ENCODE measurements at regions not wholly inside any gene's neighbourhood (a gene's known extent, or its start where the extent isn't known, plus 50 kb on each side); places are given as distances from the start of the nearest gene placed in this dataset.

GRCh38 chr11:25602959-25603358 lies 729.0 kb upstream of the ANO3 start:
- TF ChIP-seq ZNF274 (IDR thresholded peaks at IDR 0.05; ENCODE audit: low read depth, low read length): no peak
- TF ChIP-seq YY1 (IDR thresholded peaks at IDR 0.05; ENCODE audit: insufficient read depth, insufficient read length): no peak
- TF ChIP-seq SUZ12 (IDR thresholded peaks at IDR 0.05; ENCODE audit: extremely low read depth, insufficient read depth, insufficient read length): no peak

Data from NT2/D1 (cell line).